ENCODE measurements at regions not wholly inside any gene's neighbourhood (a gene's known extent, or its start where the extent isn't known, plus 50 kb on each side); places are given as distances from the start of the nearest gene placed in this dataset.

- Histone ChIP-seq H3K9me3 (replicated peaks in 1 of 2; ENCODE audit: control insufficient read depth in 2 of 2, insufficient read depth in 1 of 2, low read depth in 1 of 2, low read length in 2 of 2) (no peaks in the 10 kb centered on the region), H3K4me3 (ENCODE audit: low read length in 2 of 2) (no peak overlapping the region), H3K4me2 (ENCODE audit: insufficient read depth, low read length, poor library complexity, severe bottlenecking) (no peak overlapping the region), H3K14ac (ENCODE audit: low read length) (no peak overlapping the region), H2BK12ac (ENCODE audit: low read length) (no peak overlapping the region), H4K91ac (ENCODE audit: low read depth, low read length, poor library complexity) (no peak overlapping the region), H2BK120ac (ENCODE audit: low read depth, low read length) (no peak overlapping the region), H2BK15ac (ENCODE audit: low read length) (no peak overlapping the region), H3K4ac (ENCODE audit: low read length) (no peak overlapping the region), H3K79me1 (ENCODE audit: low read depth, low read length) (no peaks in the 10 kb centered on the region), H3K18ac (ENCODE audit: low read length) (no peak overlapping the region), H2AK5ac (ENCODE audit: low read depth, low read length) (no peak overlapping the region), H3K9ac (ENCODE audit: low read depth, low read length, poor library complexity) (no peak overlapping the region), H4K8ac (ENCODE audit: low read depth, low read length) (no peak overlapping the region), H3K23ac (ENCODE audit: low read depth, low read length, poor library complexity) (no peak overlapping the region), H3K4me1 (ENCODE audit: control insufficient read depth in 2 of 2, insufficient read depth in 1 of 2, low read depth in 1 of 2, low read length in 2 of 2) (peaks cover 3 to 7% of the 10 kb centered on the region in 2 donors), H2BK5ac (ENCODE audit: low read length) (no peak overlapping the region), H2AFZ (ENCODE audit: low read length) (no peak overlapping the region), H3K27me3 (ENCODE audit: control insufficient read depth in 3 of 3, insufficient read depth in 3 of 3, low read depth in 1 of 3, low read length in 3 of 3) (no peaks in the 10 kb centered on the region), H3K36me3 (replicated peaks in 1 of 2; ENCODE audit: control insufficient read depth in 2 of 2, insufficient read depth in 2 of 2, low read length in 2 of 2) (no peaks in the 10 kb centered on the region), H3K27ac (replicated peaks; ENCODE audit: low read length) (no peak overlapping the region)
- no peak for DNase-seq (ENCODE audit: low spot score)
Observed at GRCh38 chr12:84802161-84802560, 110.4 kb downstream of the SLC6A15 start.

GRCh38 chr12:84793558-84794367 is 118.8 kb downstream of the SLC6A15 start:
- H3K23ac ChIP-seq (ENCODE audit: low read depth, low read length, poor library complexity), result no peak overlapping the region
- H3K9ac ChIP-seq (ENCODE audit: low read depth, low read length, poor library complexity), result no peak overlapping the region
- no peak overlapping the region for H3K27ac ChIP-seq (replicated peaks; ENCODE audit: low read length)
- no peak overlapping the region for H3K4ac ChIP-seq (ENCODE audit: low read length)
- no peak overlapping the region for H4K91ac ChIP-seq (ENCODE audit: low read depth, low read length, poor library complexity)
- H3K9me3 ChIP-seq (replicated peaks in 1 of 2; ENCODE audit: control insufficient read depth in 2 of 2, insufficient read depth in 1 of 2, low read depth in 1 of 2, low read length in 2 of 2), result no peaks in the 10 kb centered on the region
- H2AFZ ChIP-seq (ENCODE audit: low read length), result no peak overlapping the region
- no peak overlapping the region for H3K4me2 ChIP-seq (ENCODE audit: insufficient read depth, low read length, poor library complexity, severe bottlenecking)
- no peak overlapping the region for H3K18ac ChIP-seq (ENCODE audit: low read length)
- no peak for DNase-seq (ENCODE audit: low spot score)
- H2BK5ac ChIP-seq (ENCODE audit: low read length), result no peak overlapping the region
- no peak overlapping the region for H4K8ac ChIP-seq (ENCODE audit: low read depth, low read length)
- no peak overlapping the region for H2BK12ac ChIP-seq (ENCODE audit: low read length)
- no peak overlapping the region for H2BK120ac ChIP-seq (ENCODE audit: low read depth, low read length)
- H3K4me3 ChIP-seq (ENCODE audit: low read length in 2 of 2), result no peak overlapping the region
- no peaks in the 10 kb centered on the region for H3K4me1 ChIP-seq (ENCODE audit: control insufficient read depth in 2 of 2, insufficient read depth in 1 of 2, low read depth in 1 of 2, low read length in 2 of 2)
- H3K79me1 ChIP-seq (ENCODE audit: low read depth, low read length), result no peaks in the 10 kb centered on the region
- H2AK5ac ChIP-seq (ENCODE audit: low read depth, low read length), result no peak overlapping the region
- no CpG with 5 or more reads among the region's 16 CpGs for WGBS, 2 donors (ENCODE audit: extremely low coverage in 2 of 2, insufficient read length in 2 of 2, insufficient replicate concordance in 1 of 2)
- H3K36me3 ChIP-seq (replicated peaks in 1 of 2; ENCODE audit: control insufficient read depth in 2 of 2, insufficient read depth in 2 of 2, low read length in 2 of 2), result no peaks in the 10 kb centered on the region
- no peak overlapping the region for H3K14ac ChIP-seq (ENCODE audit: low read length)
- H3K27me3 ChIP-seq (ENCODE audit: control insufficient read depth in 3 of 3, insufficient read depth in 3 of 3, low read depth in 1 of 3, low read length in 3 of 3), result no peaks in the 10 kb centered on the region
- H2BK15ac ChIP-seq (ENCODE audit: low read length), result no peak overlapping the region

- Histone ChIP-seq H3K4me2 (ENCODE audit: insufficient read depth, low read length, poor library complexity, severe bottlenecking) (no peak overlapping the region), H3K9ac (ENCODE audit: low read depth, low read length, poor library complexity) (no peak overlapping the region), H2AFZ (ENCODE audit: low read length) (no peak overlapping the region), H2BK15ac (ENCODE audit: low read length) (no peak overlapping the region), H3K4ac (ENCODE audit: low read length) (no peak overlapping the region), H4K8ac (ENCODE audit: low read depth, low read length) (no peak overlapping the region), H3K27me3 (ENCODE audit: control insufficient read depth in 3 of 3, insufficient read depth in 3 of 3, low read depth in 1 of 3, low read length in 3 of 3) (no peaks in the 10 kb centered on the region), H3K9me3 (replicated peaks in 1 of 2; ENCODE audit: control insufficient read depth in 2 of 2, insufficient read depth in 1 of 2, low read depth in 1 of 2, low read length in 2 of 2) (no peaks in the 10 kb centered on the region), H2BK120ac (ENCODE audit: low read depth, low read length) (no peak overlapping the region), H2BK12ac (ENCODE audit: low read length) (no peak overlapping the region), H3K79me1 (ENCODE audit: low read depth, low read length) (no peaks in the 10 kb centered on the region), H3K4me3 (ENCODE audit: low read length in 2 of 2) (no peak overlapping the region), H3K27ac (replicated peaks; ENCODE audit: low read length) (no peak overlapping the region), H3K36me3 (replicated peaks in 1 of 2; ENCODE audit: control insufficient read depth in 2 of 2, insufficient read depth in 2 of 2, low read length in 2 of 2) (no peaks in the 10 kb centered on the region), H2BK5ac (ENCODE audit: low read length) (no peak overlapping the region), H3K18ac (ENCODE audit: low read length) (no peak overlapping the region), H3K4me1 (ENCODE audit: control insufficient read depth in 2 of 2, insufficient read depth in 1 of 2, low read depth in 1 of 2, low read length in 2 of 2) (no peaks in the 10 kb centered on the region), H3K23ac (ENCODE audit: low read depth, low read length, poor library complexity) (no peak overlapping the region), H3K14ac (ENCODE audit: low read length) (no peak overlapping the region), H4K91ac (ENCODE audit: low read depth, low read length, poor library complexity) (no peak overlapping the region), H2AK5ac (ENCODE audit: low read depth, low read length) (no peak overlapping the region)
- no peak for DNase-seq (ENCODE audit: low spot score)
Observed at GRCh38 chr12:84791444-84791843, 121.2 kb downstream of the SLC6A15 start.

- H3K4me3 ChIP-seq (ENCODE audit: low read length in 2 of 2), result no peak overlapping the region
- H2AK5ac ChIP-seq (ENCODE audit: low read depth, low read length), result no peak overlapping the region
- H2BK5ac ChIP-seq (ENCODE audit: low read length), result no peak overlapping the region
- no peak overlapping the region for H3K27ac ChIP-seq (replicated peaks; ENCODE audit: low read length)
- no peak overlapping the region for H2BK15ac ChIP-seq (ENCODE audit: low read length)
- no peak for DNase-seq (ENCODE audit: low spot score)
- H2AFZ ChIP-seq (ENCODE audit: low read length), result no peak overlapping the region
- no peak overlapping the region for H4K8ac ChIP-seq (ENCODE audit: low read depth, low read length)
- H3K4me2 ChIP-seq (ENCODE audit: insufficient read depth, low read length, poor library complexity, severe bottlenecking), result no peak overlapping the region
- H3K79me1 ChIP-seq (ENCODE audit: low read depth, low read length), result no peaks in the 10 kb centered on the region
- H3K4ac ChIP-seq (ENCODE audit: low read length), result no peak overlapping the region
- no peaks in the 10 kb centered on the region for H3K27me3 ChIP-seq (ENCODE audit: control insufficient read depth in 3 of 3, insufficient read depth in 3 of 3, low read depth in 1 of 3, low read length in 3 of 3)
- H3K9ac ChIP-seq (ENCODE audit: low read depth, low read length, poor library complexity), result no peak overlapping the region
- no peaks in the 10 kb centered on the region for H3K9me3 ChIP-seq (replicated peaks in 1 of 2; ENCODE audit: control insufficient read depth in 2 of 2, insufficient read depth in 1 of 2, low read depth in 1 of 2, low read length in 2 of 2)
- H3K23ac ChIP-seq (ENCODE audit: low read depth, low read length, poor library complexity), result no peak overlapping the region
- no peak overlapping the region for H2BK12ac ChIP-seq (ENCODE audit: low read length)
- no peak overlapping the region for H3K14ac ChIP-seq (ENCODE audit: low read length)
- H2BK120ac ChIP-seq (ENCODE audit: low read depth, low read length), result no peak overlapping the region
- no peaks in the 10 kb centered on the region for H3K36me3 ChIP-seq (replicated peaks in 1 of 2; ENCODE audit: control insufficient read depth in 2 of 2, insufficient read depth in 2 of 2, low read length in 2 of 2)
- no peak overlapping the region for H3K18ac ChIP-seq (ENCODE audit: low read length)
- no peaks in the 10 kb centered on the region for H3K4me1 ChIP-seq (ENCODE audit: control insufficient read depth in 2 of 2, insufficient read depth in 1 of 2, low read depth in 1 of 2, low read length in 2 of 2)
- no peak overlapping the region for H4K91ac ChIP-seq (ENCODE audit: low read depth, low read length, poor library complexity)
Observed at GRCh38 chr12:84789184-84789583, 123.4 kb downstream of the SLC6A15 start.

Data from neuronal stem cell (in vitro differentiated cells).